KOPT-K1 (cell line): ENCODE measurements at regions not wholly inside any gene's neighbourhood (a gene's known extent, or its start where the extent isn't known, plus 50 kb on each side); places are given as distances from the start of the nearest gene placed in this dataset.

Experiments used
- H3K27ac ChIP-seq: fragments of 200-600 bp; sonication (generic); 2 replicates; pipeline ENCODE4 v1.5.1; 2016; ENCODE audit warnings: antibody characterized with exemption, mild to moderate bottlenecking, low read depth, low read length; ENCODE audit not compliant: poor library complexity, severe bottlenecking
- H3K36me3 ChIP-seq: fragments of 200-600 bp; sonication (generic); 2 replicates; pipeline ENCODE4 v1.5.1; 2017; ENCODE audit warnings: antibody characterized with exemption, mild to moderate bottlenecking, low read length, moderate library complexity; ENCODE audit not compliant: insufficient read depth
- H3K9me3 ChIP-seq: fragments of 200-600 bp; sonication (generic); 2 replicates; pipeline ENCODE4 v1.5.1; 2017; ENCODE audit warnings: antibody characterized with exemption, low read length, mild to moderate bottlenecking; ENCODE audit not compliant: insufficient read depth, poor library complexity, severe bottlenecking

- no peak overlapping the region for H3K27ac ChIP-seq
- H3K36me3 ChIP-seq = no peaks in the 10 kb centered on the region
- no peaks in the 10 kb centered on the region for H3K9me3 ChIP-seq
Observed at GRCh38 chr14:56065621-56066290, 52.5 kb upstream of the PELI2 start.
